IMR-90 (cell line): ENCODE measurements at regions not wholly inside any gene's neighbourhood (a gene's known extent, or its start where the extent isn't known, plus 50 kb on each side); places are given as distances from the start of the nearest gene placed in this dataset.

Source experiments
- ATAC-seq: fragments of 200-7000 bp; cut with Tn5 transposase; 2 replicates; pipeline ENCODE4 v1.9.1; 2020; ENCODE audit warnings: low read depth, mild to moderate bottlenecking, moderate library complexity
- BruUV-seq: library from RNA; stranded (reverse); fragments of 400-500 nt; replicated peaks from 2 replicates; lab custom pipeline; 2021; lab: Mats Ljungman, UMichigan
- CTCF ChIA-PET: fragments of 300-600 bp; formaldehyde crosslinking; extraction: SDS; loops from one replicate; lab custom pipeline; 2021; ENCODE audit warnings: antibody characterized with exemption; lab: Yijun Ruan, JAX
- POLR2A ChIA-PET: fragments of 300-600 bp; sonication (Branson Sonifier 250); formaldehyde crosslinking; loops from one replicate; lab custom pipeline; 2022; ENCODE audit warnings: antibody characterized with exemption; ENCODE audit not compliant: unreplicated experiment; lab: Charles Lee
- DNase-seq: peaks from one replicate; pipeline ENCODE4 v3.0.0; 2013
- H2AFZ ChIP-seq: replicated peaks from 2 replicates; pipeline ENCODE3; 2013; ENCODE audit warnings: low read length, mild to moderate bottlenecking; ENCODE audit not compliant: poor library complexity
- H2AK5ac ChIP-seq: 2 replicates; pipeline ENCODE4 v1.6.1; 2013; ENCODE audit warnings: low read depth, low read length, inconsistent platforms
- H2AK9ac ChIP-seq: replicated peaks from 2 replicates; pipeline ENCODE3; 2013; ENCODE audit warnings: mild to moderate bottlenecking, low read depth, low read length, moderate library complexity; ENCODE audit not compliant: poor library complexity
- H2BK120ac ChIP-seq: 2 replicates; pipeline ENCODE4 v1.6.1; 2013; ENCODE audit warnings: low read depth, low read length, inconsistent platforms
- H2BK15ac ChIP-seq: 3 replicates; pipeline ENCODE4 v1.6.1; 2013; ENCODE audit warnings: low read depth, low read length, inconsistent platforms
- H2BK20ac ChIP-seq: 2 replicates; pipeline ENCODE4 v1.6.1; 2013; ENCODE audit warnings: low read depth, mild to moderate bottlenecking, inconsistent platforms, low read length, moderate library complexity
- H2BK5ac ChIP-seq: 2 replicates; pipeline ENCODE4 v1.6.1; 2013; ENCODE audit warnings: mild to moderate bottlenecking, low read depth, low read length, inconsistent platforms; ENCODE audit not compliant: poor library complexity, severe bottlenecking
- H3K14ac ChIP-seq: replicated peaks from 2 replicates; pipeline ENCODE4 v1.6.1; 2013; ENCODE audit warnings: low read depth, low read length, inconsistent platforms
- H3K18ac ChIP-seq: 2 replicates; pipeline ENCODE4 v1.6.1; 2013; ENCODE audit warnings: low read depth, low read length, control low read depth
- H3K23ac ChIP-seq: 2 replicates; pipeline ENCODE4 v1.6.1; 2013; ENCODE audit warnings: low read depth, low read length, inconsistent platforms
- H3K27ac ChIP-seq: 2 replicates; pipeline ENCODE4 v1.5.1; 2013; ENCODE audit warnings: mild to moderate bottlenecking, control low read depth, low read length; ENCODE audit not compliant: insufficient read depth
- H3K27me3 ChIP-seq: 2 replicates; pipeline ENCODE4 v1.6.1; 2013; ENCODE audit warnings: low read length; ENCODE audit not compliant: control insufficient read depth, insufficient read depth
- H3K36me3 ChIP-seq: 2 replicates; pipeline ENCODE4 v1.6.1; 2013; ENCODE audit warnings: low read length, mixed read lengths; ENCODE audit not compliant: control insufficient read depth, insufficient read depth
- H3K4ac ChIP-seq: 2 replicates; pipeline ENCODE4 v1.6.1; 2013; ENCODE audit warnings: low read depth, low read length, inconsistent platforms
- H3K4me1 ChIP-seq: 2 replicates; pipeline ENCODE4 v1.6.1; 2013; ENCODE audit warnings: low read length, mixed read lengths; ENCODE audit not compliant: control insufficient read depth, insufficient read depth
- H3K4me2 ChIP-seq: 2 replicates; pipeline ENCODE4 v1.6.1; 2013; ENCODE audit warnings: low read depth, mild to moderate bottlenecking, control low read depth, low read length, moderate library complexity
- H3K4me3 ChIP-seq: 2 replicates; pipeline ENCODE4 v1.5.1; 2013; ENCODE audit warnings: low read depth, mild to moderate bottlenecking, control low read depth, low read length, moderate library complexity; ENCODE audit not compliant: insufficient read depth
- H3K56ac ChIP-seq: 2 replicates; pipeline ENCODE4 v1.6.1; 2013; ENCODE audit warnings: low read length, inconsistent platforms; ENCODE audit not compliant: insufficient read depth; ENCODE audit errors: extremely low read depth
- H3K79me1 ChIP-seq, 2 experiments: 2 replicates each; pipeline ENCODE4 v1.6.1; 2013; ENCODE audit warnings: low read length in 2 of 2, inconsistent platforms in 1 of 2, low read depth in 1 of 2
- H3K9ac ChIP-seq: 2 replicates; pipeline ENCODE4 v1.6.1; 2013; ENCODE audit warnings: low read depth, low read length, control low read depth
- H3K9me1 ChIP-seq: 2 replicates; pipeline ENCODE4 v1.6.1; 2013; ENCODE audit warnings: low read length, inconsistent platforms; ENCODE audit not compliant: insufficient read depth
- H3K9me3 ChIP-seq: 2 replicates; pipeline ENCODE4 v1.6.1; 2013; ENCODE audit warnings: low read length; ENCODE audit not compliant: control insufficient read depth, insufficient read depth
- H4K20me1 ChIP-seq: 2 replicates; pipeline ENCODE4 v1.6.1; 2013; ENCODE audit warnings: low read length, inconsistent platforms; ENCODE audit not compliant: insufficient read depth
- H4K5ac ChIP-seq: 2 replicates; pipeline ENCODE4 v1.6.1; 2013; ENCODE audit warnings: mild to moderate bottlenecking, low read depth, low read length, control low read depth
- H4K8ac ChIP-seq, 2 experiments: 2 replicates each; pipeline ENCODE4 v1.6.1; 2013; ENCODE audit warnings: low read depth in 2 of 2, low read length in 2 of 2, control low read depth in 1 of 2, inconsistent platforms in 1 of 2
- H4K91ac ChIP-seq: 2 replicates; pipeline ENCODE4 v1.6.1; 2013; ENCODE audit warnings: low read depth, low read length, inconsistent platforms; ENCODE audit not compliant: insufficient read depth
- BHLHE40 ChIP-seq: fragments of 150-350 bp; IDR thresholded peaks from 2 replicates; pipeline ENCODE4 v1.6.1; 2016; ENCODE audit warnings: mild to moderate bottlenecking, low read depth, low read length
- CEBPB ChIP-seq: IDR thresholded peaks from 2 replicates; pipeline ENCODE4 v1.6.1; 2012; ENCODE audit warnings: low read depth, low read length, improper control_type of control experiment
- CHD1 ChIP-seq: IDR thresholded peaks from 2 replicates; pipeline ENCODE4 v1.6.1; 2012; ENCODE audit warnings: low read depth, low read length, improper control_type of control experiment
- CTCF ChIP-seq: conservative IDR thresholded peaks from 2 replicates; pipeline ENCODE4 v1.5.1; 2012; ENCODE audit warnings: mild to moderate bottlenecking, low read depth, low read length, improper control_type of control experiment
- ELK1 ChIP-seq: fragments of 150-350 bp; IDR thresholded peaks from 2 replicates; pipeline ENCODE4 v1.6.1; 2016; ENCODE audit warnings: low read depth, mild to moderate bottlenecking, low read length, moderate library complexity, borderline replicate concordance
- FOS ChIP-seq: fragments of 150-350 bp; IDR thresholded peaks from 2 replicates; pipeline ENCODE4 v1.6.1; 2016; ENCODE audit warnings: low read depth, low read length
- MAFK ChIP-seq: IDR thresholded peaks from 2 replicates; pipeline ENCODE4 v1.6.1; 2012; ENCODE audit warnings: low read depth, low read length, improper control_type of control experiment
- MAZ ChIP-seq: IDR thresholded peaks from 2 replicates; pipeline ENCODE4 v1.6.1; 2012; ENCODE audit warnings: low read depth, mild to moderate bottlenecking, low read length, improper control_type of control experiment, moderate library complexity, borderline replicate concordance
- MXI1 ChIP-seq: IDR thresholded peaks from 2 replicates; pipeline ENCODE4 v1.6.1; 2012; ENCODE audit warnings: low read depth, mild to moderate bottlenecking, low read length, moderate library complexity, borderline replicate concordance
- NFE2L2 ChIP-seq: fragments of 150-350 bp; IDR thresholded peaks from 2 replicates; pipeline ENCODE4 v1.6.1; 2016; ENCODE audit warnings: low read depth, mild to moderate bottlenecking, low read length
- POLR2A ChIP-seq: IDR thresholded peaks from 2 replicates; pipeline ENCODE4 v1.6.1; 2012; ENCODE audit warnings: mild to moderate bottlenecking, low read depth, low read length
- RAD21 ChIP-seq: IDR thresholded peaks from 2 replicates; pipeline ENCODE4 v1.6.1; 2012; ENCODE audit warnings: low read length, improper control_type of control experiment
- RCOR1 ChIP-seq: IDR thresholded peaks from 2 replicates; pipeline ENCODE4 v1.6.1; 2012; ENCODE audit warnings: mild to moderate bottlenecking, low read length, improper control_type of control experiment; ENCODE audit not compliant: insufficient replicate concordance
- RFX5 ChIP-seq: IDR thresholded peaks from 2 replicates; pipeline ENCODE4 v1.8.0; 2012; ENCODE audit warnings: low read depth, mild to moderate bottlenecking, low read length, moderate library complexity
- SMC3 ChIP-seq: fragments of 150-350 bp; IDR thresholded peaks from 2 replicates; pipeline ENCODE4 v1.6.1; 2016; ENCODE audit warnings: low read depth, mild to moderate bottlenecking, antibody characterized with exemption, low read length, moderate library complexity
- USF2 ChIP-seq: fragments of 150-350 bp; IDR thresholded peaks from 2 replicates; pipeline ENCODE4 v1.6.1; 2017; ENCODE audit warnings: mild to moderate bottlenecking, antibody characterized with exemption, low read length, low read depth
- WGBS, 2 experiments: methylation state at CpG; one replicate each; pipeline versions ENCODE4 v1.1.5 to v1.1.7; 2013; ENCODE audit warnings: missing lambda C conversion rate in 2 of 2; ENCODE audit not compliant: insufficient read length in 1 of 2; ENCODE audit errors: extremely low coverage in 2 of 2; 5-methylcytosine and 5-hydroxymethylcytosine counted together
- dilution Hi-C: fragments of 300-500 bp; cut with HindIII; formaldehyde crosslinking; loops from one replicate; pipeline ENCODE4 v1.14.3; 2018; ENCODE audit warnings: low sequenced_read_pairs; ENCODE audit not compliant: unreplicated experiment
- in situ Hi-C: fragments of 300-500 bp; cut with MboI; formaldehyde crosslinking; loops from 3 replicates; pipeline ENCODE4 v1.14.3; 2019; ENCODE audit warnings: low sequenced_read_pairs, inconsistent platforms, mixed read lengths
- intact Hi-C: fragments of 100-400 bp; cut with micrococcal nuclease; formaldehyde crosslinking; loops from 2 replicates; pipeline ENCODE4 v1.10.0; 2022

- dilution Hi-C loops = no loop called here
- 80% methylated on average over 1 of the region's 3 CpGs; no CpG with 5 or more reads in 1 of the 2 experiments for WGBS, 2 experiments
- TF ChIP-seq MAFK = no peak
- no peak for TF ChIP-seq RCOR1
- TF ChIP-seq SMC3 = no peak
- TF ChIP-seq POLR2A = no peak
- no peak for TF ChIP-seq FOS
- TF ChIP-seq CEBPB = no peak
- no peak for TF ChIP-seq RAD21
- no peak for TF ChIP-seq RFX5
- TF ChIP-seq USF2 = no peak
- TF ChIP-seq CTCF = no peak
- no peak for TF ChIP-seq MXI1
- no peak for TF ChIP-seq ELK1
- TF ChIP-seq CHD1 = no peak
- TF ChIP-seq MAZ = no peak
- no peak for TF ChIP-seq BHLHE40
- no peak for TF ChIP-seq NFE2L2
These were observed 86.3 kb upstream of the TBX3 start for GRCh38 chr12:114770323-114770722.

More at GRCh38 chr12:114770323-114770722, 86.3 kb upstream of the TBX3 start:
- Histone ChIP-seq H3K27ac (no peak overlapping the region), H2BK20ac (peak overlapping the region; percentile 9; the same call in 1 of the 2 replicates), H3K18ac (no peak overlapping the region), H3K4me1 (peaks cover 3% of the 10 kb centered on the region), H3K23ac (no peak overlapping the region), H2BK5ac (no peak overlapping the region), H3K36me3 (no peaks in the 10 kb centered on the region), H3K56ac (no peak overlapping the region), H3K4ac (0 out of 2 replicates have a peak overlapping the region, but pooled peaks have one; percentile 13), H3K9me1 (peaks cover 3% of the 10 kb centered on the region), H3K79me1 (no peaks in the 10 kb centered on the region), H3K27me3 (no peaks in the 10 kb centered on the region), H3K9me3 (peaks cover 2% of the 10 kb centered on the region; the same call in 1 of the 2 replicates), H3K4me3 (no peak overlapping the region), H3K9ac (no peak overlapping the region), H4K91ac (peak overlapping the region; percentile 18; the same call in 1 of the 2 replicates), H4K20me1 (no peaks in the 10 kb centered on the region), H2BK120ac (no peak overlapping the region), H2AK5ac (no peak overlapping the region), H2AFZ (no peak overlapping the region), H4K8ac (no peak overlapping the region), H3K14ac (no peak overlapping the region), H2BK15ac (no peak overlapping the region), H2AK9ac (no peak overlapping the region), H4K5ac (no peak overlapping the region), H3K4me2 (no peak overlapping the region)
- intact Hi-C loops = no loop called here
- BruUV-seq = no TSS peak
- no peak for ATAC-seq
- in situ Hi-C loops = no loop called here
- no peak for DNase-seq
- CTCF ChIA-PET = interaction anchor here (0.7 kb wide), 1 partner anchor 13 kb away, joined by 3 read pairs; no protein-coding TSS in a partner anchor
- POLR2A ChIA-PET = no interaction called here
